ENCODE measurements at regions not wholly inside any gene's neighbourhood (a gene's known extent, or its start where the extent isn't known, plus 50 kb on each side); places are given as distances from the start of the nearest gene placed in this dataset.

DNA sequence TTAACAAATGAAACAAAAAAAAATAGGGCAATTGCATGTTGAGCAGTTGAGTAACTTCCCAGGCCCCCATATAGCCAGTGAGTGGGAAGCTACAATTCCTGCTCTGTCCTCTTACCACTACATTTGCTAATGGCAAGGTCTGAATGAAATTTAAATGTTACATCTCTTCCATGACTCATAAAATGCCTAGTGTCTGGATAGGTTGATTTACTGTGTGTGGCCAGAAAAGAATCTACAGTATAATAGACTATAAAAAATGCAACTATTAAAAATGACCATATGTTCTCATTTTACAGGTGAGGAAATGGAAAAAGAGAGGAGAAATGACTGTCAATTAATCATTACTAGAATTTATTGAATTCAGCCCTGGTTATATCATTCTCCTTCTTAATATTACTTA lies 1199.3 kb downstream of the CDH11 start:
- TF ChIP-seq POLR2A (IDR thresholded peaks at IDR 0.05) (no peak), POLR2AphosphoS5 (IDR thresholded peaks at IDR 0.05) (no peak)

All from prostate gland (tissue), 1 donor.